ENCODE measurements at regions not wholly inside any gene's neighbourhood (a gene's known extent, or its start where the extent isn't known, plus 50 kb on each side); places are given as distances from the start of the nearest gene placed in this dataset.

- DNase-seq: no peak
Measured at GRCh38 chr7:35384761-35385700, 131.1 kb upstream of the TBX20 start.

DNA sequence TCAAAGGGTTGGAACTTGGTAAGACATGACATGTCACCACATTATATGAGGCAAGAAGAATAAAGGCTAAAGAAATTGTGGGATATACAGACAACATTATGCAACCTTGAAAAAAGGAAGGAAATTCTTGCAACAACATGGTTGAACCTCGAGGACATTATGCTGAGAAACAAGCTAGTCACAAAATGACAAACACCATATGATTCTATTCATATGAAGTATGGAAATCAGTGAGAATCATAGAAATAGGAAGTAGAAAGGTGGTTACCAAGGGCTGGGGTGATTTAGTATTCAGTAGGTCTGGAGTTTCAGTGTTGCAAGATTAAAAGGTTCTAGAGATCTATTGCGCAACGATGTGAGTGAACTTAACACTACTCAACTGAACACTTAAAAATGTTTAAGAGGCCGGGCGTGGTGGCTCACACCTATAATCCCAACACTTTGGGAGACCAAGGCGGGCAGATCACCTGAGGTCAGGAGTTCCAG is 126.9 kb upstream of the TBX20 start:
- no peak for DNase-seq

DNA sequence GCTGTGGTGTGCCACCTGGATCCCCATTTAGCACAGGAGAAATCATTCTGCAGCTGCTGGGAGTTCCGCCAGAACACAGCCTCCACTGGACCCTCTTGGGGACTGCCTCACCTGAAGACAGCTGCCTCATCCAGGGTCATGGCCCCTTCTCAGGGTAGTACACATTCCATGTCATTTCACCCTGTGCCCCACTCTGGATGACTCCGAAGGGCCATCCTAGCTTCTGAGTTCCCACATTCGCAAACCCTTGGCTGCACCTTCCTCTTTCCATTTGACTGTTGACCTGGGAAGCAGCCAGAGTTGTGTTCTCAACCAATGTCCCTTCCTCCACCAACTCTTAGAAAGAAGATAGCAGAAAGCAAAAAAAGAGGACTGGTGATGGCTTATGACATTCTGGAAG is 125.6 kb upstream of the TBX20 start:
- peak in 1 of 2 donors; percentile 1 for DNase-seq

DNA sequence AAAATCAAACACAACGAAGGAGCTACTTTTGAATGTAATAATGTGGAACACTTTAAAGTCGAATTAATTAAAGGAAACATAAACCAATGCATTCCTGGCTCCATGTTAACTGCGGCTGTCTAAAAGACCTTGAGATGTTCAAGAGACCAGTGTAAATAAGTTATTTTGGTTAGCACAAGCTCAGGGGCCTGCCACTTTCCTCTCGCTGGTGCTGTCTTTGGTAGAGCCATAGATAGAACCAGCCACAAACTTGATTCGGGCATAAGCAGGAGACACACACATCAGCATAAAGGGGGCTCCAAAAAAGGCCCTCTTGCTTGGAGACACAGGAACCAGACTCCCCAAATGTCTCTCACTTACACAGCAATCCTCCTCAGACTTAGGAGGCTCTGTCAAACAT is 121.6 kb upstream of the TBX20 start:
- DNase-seq: no peak

GRCh38 chr7:35374858-35375257 is 121.0 kb upstream of the TBX20 start:
- DNase-seq: no peak

- no peak for DNase-seq
Measured at GRCh38 chr7:35371221-35371620, 117.3 kb upstream of the TBX20 start.

GRCh38 chr7:35370687-35371086 is 116.8 kb upstream of the TBX20 start:
- no peak for DNase-seq

- no peak for DNase-seq
Measured at GRCh38 chr7:35366167-35367155, 112.6 kb upstream of the TBX20 start.

- DNase-seq: no peak
Measured at GRCh38 chr7:35365523-35365922, 111.6 kb upstream of the TBX20 start.

- no peak for DNase-seq
Measured at GRCh38 chr7:35362341-35362740, 108.4 kb upstream of the TBX20 start.

DNA sequence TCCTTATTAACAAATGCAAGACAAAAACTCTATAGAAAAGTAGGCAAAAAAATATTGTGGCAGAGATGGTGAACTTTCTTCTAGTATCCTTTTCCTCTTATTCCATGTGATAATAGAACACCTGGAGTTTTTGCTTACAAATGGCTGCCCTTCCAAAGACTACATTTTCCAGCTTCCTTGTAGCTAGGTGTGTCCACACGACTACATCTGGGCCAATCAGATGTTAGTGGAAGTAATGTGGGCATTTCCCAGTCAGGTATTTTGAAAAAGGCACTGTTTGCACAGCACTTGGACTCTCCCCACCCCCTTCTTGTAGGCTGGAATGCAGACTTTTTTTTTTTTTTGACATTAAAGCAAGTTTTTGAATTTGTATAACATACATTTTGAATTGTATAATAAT is 105.5 kb upstream of the TBX20 start:
- no peak for DNase-seq

- no peak for DNase-seq
Measured at GRCh38 chr7:35356495-35356894, 102.6 kb upstream of the TBX20 start.

DNA sequence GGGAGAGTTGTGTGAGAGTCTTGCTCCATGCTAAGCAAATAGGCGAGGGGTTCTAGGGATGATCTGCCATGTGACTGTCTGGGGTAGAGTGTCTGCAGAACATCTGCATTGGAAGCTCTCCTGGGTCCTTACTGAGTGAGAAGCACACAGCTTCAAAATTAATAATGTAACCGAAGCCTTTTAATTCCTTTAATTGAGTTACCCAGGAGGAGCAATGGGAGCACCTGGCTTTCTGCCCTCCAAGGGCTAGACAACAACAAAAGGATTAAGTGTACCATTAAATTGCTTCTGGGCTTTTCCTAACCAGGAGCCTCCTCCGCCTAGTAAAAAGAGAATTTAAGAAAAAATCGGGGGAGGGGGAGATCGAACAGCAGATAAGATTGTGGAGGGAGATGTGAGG is 102.0 kb upstream of the TBX20 start:
- no peak for DNase-seq

- DNase-seq: no peak
Measured at GRCh38 chr7:35355199-35355598, 101.3 kb upstream of the TBX20 start.

- no peak for DNase-seq
Measured at GRCh38 chr7:35353481-35353880, 99.6 kb upstream of the TBX20 start.

GRCh38 chr7:35351466-35351865 is 97.6 kb upstream of the TBX20 start:
- no peak for DNase-seq

DNA sequence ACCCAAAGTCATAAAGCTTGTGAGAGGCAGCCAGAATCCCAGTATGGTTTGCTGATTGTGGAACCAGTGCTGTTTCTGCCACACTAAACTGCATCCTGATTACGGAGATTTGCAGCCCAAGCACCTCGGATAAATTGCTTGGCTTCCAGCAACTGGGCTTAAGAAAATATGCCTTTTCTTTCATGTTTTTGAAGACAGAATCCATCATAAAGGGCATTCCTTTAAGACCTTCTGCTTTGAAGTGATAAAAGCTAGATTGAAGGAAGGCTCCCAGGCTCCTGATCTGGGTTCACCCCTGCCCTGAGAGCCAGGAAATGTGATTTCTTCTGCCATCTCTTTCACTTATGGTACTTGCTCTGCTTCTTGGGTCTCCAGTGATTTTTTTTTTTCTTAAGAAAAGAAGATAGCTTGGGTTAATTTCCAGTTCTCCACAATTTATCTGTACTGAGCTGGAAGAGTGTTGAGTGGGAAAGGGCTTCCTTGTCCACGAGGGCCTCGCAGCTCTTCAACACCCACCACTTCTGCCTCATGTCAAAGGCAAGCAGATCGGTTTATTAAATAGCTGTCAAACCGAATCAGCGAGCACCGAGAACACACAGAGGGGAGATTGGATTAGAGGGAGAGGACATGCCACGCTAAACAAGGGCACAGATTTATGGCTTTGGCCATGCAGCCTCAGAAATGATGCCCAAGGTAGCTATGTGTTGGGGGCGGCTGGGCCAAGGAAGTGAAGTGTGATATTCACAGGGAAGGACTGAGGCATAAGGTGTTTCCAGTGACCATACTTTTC is 94.9 kb upstream of the TBX20 start:
- no peak for DNase-seq

- DNase-seq: no peak
Measured at GRCh38 chr7:35342786-35343185, 88.9 kb upstream of the TBX20 start.

DNA sequence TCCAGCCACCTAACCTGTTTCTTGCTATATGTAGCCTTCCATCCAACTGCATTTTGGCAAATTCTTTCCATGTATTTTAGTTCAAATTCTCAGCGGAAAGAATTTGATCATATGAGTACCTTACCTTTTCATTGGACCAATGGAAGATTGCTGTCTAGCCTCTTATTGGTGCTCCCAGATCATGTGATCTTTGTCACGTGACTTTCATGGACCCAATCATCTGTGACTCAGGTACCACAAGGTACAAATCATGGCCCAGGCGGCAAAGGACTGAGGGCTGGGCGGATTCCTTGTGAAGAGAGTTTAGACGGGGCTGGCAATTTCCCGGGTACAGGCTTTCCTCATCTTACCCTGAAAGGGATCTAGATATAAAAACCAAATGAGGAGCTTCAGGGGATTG is 85.9 kb upstream of the TBX20 start:
- no peak for DNase-seq

DNA sequence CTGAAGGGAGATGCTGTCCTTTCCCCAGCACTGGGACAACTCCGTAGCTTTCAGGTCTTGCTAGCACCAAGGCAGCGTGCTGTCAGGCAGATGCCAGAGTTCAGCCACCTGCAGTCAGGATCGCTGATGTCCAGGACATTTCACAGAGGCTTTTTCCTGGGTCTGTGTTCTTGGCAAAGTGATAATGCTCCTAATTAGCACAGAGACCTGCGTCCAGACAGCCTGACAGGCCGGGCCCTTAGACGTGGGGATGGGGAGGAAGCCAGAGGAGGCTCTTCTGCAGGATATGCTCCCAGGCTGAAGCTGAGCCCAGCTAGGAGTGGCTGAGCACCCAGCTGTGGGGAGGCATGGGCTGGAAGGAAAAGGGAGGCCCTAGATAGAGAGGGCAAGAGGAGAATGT is 82.5 kb upstream of the TBX20 start:
- DNase-seq: no peak

DNA sequence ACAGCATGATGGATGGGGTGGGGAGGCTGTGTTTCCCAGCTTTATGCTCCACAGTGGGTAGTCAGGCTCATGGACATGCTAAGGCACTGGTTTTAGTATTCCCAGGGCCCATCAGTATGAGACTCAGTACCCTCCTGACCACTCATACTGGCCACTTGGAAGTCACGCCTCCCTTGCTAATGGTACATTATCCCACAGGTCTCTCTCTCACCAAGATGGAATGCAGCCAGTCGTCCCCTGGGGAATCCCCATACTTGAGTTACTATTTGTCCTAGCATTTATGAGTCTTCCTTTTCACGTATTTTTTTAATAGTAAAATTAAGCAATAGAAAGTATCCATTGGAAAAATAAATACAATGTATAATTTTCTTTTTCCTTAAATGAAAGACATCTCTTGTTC is 80.6 kb upstream of the TBX20 start:
- no peak for DNase-seq

GRCh38 chr7:35333265-35333664 is 79.4 kb upstream of the TBX20 start:
- DNase-seq: no peak
